Endothelial cell (in vitro differentiated cells): ENCODE measurements at regions not wholly inside any gene's neighbourhood (a gene's known extent, or its start where the extent isn't known, plus 50 kb on each side); places are given as distances from the start of the nearest gene placed in this dataset.

Experiments
- DNase-seq: peaks from one replicate; pipeline ENCODE4 v3.0.0; 2021; ENCODE audit warnings: low spot score
- H3K27ac Mint-ChIP-seq: one replicate; pipeline ENCODE4 v1.8.0; 2021; ENCODE audit warnings: mixed read lengths, inconsistent platforms; ENCODE audit not compliant: unreplicated experiment
- H3K27me3 Mint-ChIP-seq: one replicate; pipeline ENCODE4 v1.8.0; 2021; ENCODE audit warnings: mild to moderate bottlenecking, moderate library complexity, mixed read lengths, inconsistent platforms; ENCODE audit not compliant: unreplicated experiment
- H3K36me3 Mint-ChIP-seq: one replicate; pipeline ENCODE4 v1.8.0; 2021; ENCODE audit warnings: mild to moderate bottlenecking, low read depth, mixed read lengths, inconsistent platforms; ENCODE audit not compliant: unreplicated experiment
- H3K4me1 Mint-ChIP-seq: one replicate; pipeline ENCODE4 v1.8.0; 2021; ENCODE audit warnings: mild to moderate bottlenecking, mixed read lengths, inconsistent platforms; ENCODE audit not compliant: unreplicated experiment
- H3K4me3 Mint-ChIP-seq: one replicate; pipeline ENCODE4 v1.8.0; 2021; ENCODE audit warnings: mild to moderate bottlenecking, mixed read lengths, inconsistent platforms; ENCODE audit not compliant: unreplicated experiment
- H3K9me3 Mint-ChIP-seq: one replicate; pipeline ENCODE4 v1.8.0; 2021; ENCODE audit warnings: mixed read lengths, inconsistent platforms; ENCODE audit not compliant: unreplicated experiment
- TF ChIP-seq, protein P1 (sequence below): fragments of 200-600 bp; sonication (generic); IDR thresholded peaks from one replicate; pipeline ENCODE4 v1.5.0; 2021; ENCODE audit warnings: antibody characterized with exemption; ENCODE audit not compliant: unreplicated experiment

DNA sequence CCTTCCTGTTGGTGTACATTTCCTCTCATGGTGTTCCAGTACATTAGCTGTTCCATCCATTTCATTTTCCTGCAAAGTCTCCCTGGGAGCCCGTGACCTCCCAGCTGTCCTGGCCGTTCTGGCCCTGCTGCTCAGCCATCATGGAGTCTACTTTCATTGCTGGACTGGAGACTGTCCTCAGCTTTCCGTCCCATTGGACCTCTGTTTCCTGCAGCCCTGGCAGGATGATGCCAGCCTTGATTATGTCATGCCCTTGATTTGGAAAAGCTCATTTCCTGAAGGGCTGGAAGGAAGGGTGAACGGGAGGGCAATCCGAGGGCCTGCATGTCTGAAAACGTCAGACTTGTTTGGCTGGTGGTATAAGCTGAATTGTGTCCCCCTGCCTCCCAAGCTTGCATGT lies 205.5 kb upstream of the HS6ST1 start:
- peaks cover 4% of the 10 kb centered on the region for H3K27me3 Mint-ChIP-seq
- DNase-seq, result no peak
- H3K27ac Mint-ChIP-seq, result no peak overlapping the region
- TF ChIP-seq, protein P1, sequence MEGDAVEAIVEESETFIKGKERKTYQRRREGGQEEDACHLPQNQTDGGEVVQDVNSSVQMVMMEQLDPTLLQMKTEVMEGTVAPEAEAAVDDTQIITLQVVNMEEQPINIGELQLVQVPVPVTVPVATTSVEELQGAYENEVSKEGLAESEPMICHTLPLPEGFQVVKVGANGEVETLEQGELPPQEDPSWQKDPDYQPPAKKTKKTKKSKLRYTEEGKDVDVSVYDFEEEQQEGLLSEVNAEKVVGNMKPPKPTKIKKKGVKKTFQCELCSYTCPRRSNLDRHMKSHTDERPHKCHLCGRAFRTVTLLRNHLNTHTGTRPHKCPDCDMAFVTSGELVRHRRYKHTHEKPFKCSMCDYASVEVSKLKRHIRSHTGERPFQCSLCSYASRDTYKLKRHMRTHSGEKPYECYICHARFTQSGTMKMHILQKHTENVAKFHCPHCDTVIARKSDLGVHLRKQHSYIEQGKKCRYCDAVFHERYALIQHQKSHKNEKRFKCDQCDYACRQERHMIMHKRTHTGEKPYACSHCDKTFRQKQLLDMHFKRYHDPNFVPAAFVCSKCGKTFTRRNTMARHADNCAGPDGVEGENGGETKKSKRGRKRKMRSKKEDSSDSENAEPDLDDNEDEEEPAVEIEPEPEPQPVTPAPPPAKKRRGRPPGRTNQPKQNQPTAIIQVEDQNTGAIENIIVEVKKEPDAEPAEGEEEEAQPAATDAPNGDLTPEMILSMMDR, result no peak
- H3K4me1 Mint-ChIP-seq, result no peaks in the 10 kb centered on the region
- no peaks in the 10 kb centered on the region for H3K36me3 Mint-ChIP-seq
- H3K9me3 Mint-ChIP-seq, result no peaks in the 10 kb centered on the region
- H3K4me3 Mint-ChIP-seq, result no peak overlapping the region

DNA sequence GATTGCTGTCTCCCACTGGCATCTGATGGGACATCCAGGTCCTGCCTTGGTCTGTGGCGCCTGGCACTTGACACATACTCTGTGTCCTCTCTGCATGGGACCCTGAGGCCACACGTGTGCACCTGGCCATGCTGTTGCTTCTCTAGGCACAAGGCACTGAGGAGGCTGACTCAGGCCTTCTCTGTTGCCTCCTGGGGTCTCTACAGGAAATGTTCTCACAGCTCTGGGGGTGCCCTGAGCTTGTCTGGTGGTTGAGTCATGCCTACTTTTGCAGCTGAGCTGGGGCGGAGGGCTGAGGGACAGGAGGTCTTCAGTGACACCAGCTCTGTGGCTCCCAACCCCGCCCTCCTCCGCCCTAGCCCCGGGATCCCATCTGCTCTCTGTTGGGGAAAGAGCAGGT lies 207.0 kb upstream of the HS6ST1 start:
- no peak for DNase-seq
- H3K4me3 Mint-ChIP-seq, result no peak overlapping the region
- no peaks in the 10 kb centered on the region for H3K9me3 Mint-ChIP-seq
- H3K27me3 Mint-ChIP-seq, result peaks cover 4% of the 10 kb centered on the region
- TF ChIP-seq, protein P1, result no peak
- no peak overlapping the region for H3K27ac Mint-ChIP-seq
- no peaks in the 10 kb centered on the region for H3K4me1 Mint-ChIP-seq
- no peaks in the 10 kb centered on the region for H3K36me3 Mint-ChIP-seq

DNA sequence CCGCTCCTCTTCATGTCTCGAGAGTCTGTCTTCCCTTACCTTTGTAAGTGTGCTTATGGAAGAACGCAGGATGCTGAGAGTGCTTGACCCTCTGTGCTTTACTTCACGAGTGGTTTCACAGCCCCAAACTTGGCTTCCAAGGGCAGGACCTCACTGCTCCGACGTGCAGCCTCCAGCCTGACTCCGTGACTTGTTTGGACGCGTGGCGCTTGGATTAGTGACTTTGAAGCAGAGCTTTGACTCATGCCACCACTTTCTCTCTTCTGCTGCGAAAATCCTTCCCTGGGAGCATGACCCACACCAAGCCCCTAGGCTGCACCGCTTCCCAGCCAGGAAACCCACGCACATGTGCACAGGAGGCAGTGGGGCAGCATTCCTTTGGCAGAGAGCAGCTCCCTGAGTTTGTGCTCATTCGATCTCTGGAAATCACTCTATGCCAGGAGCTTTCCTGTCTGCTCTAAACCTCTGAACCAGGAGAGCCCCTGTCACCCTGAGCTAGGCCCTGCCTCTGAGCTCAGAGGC lies 207.8 kb upstream of the HS6ST1 start:
- no peak overlapping the region for H3K4me3 Mint-ChIP-seq
- peaks cover 4% of the 10 kb centered on the region for H3K27me3 Mint-ChIP-seq
- H3K9me3 Mint-ChIP-seq, result no peaks in the 10 kb centered on the region
- no peaks in the 10 kb centered on the region for H3K4me1 Mint-ChIP-seq
- H3K36me3 Mint-ChIP-seq, result no peaks in the 10 kb centered on the region
- no peak overlapping the region for H3K27ac Mint-ChIP-seq
- no peak for DNase-seq
- TF ChIP-seq, protein P1, result no peak

DNA sequence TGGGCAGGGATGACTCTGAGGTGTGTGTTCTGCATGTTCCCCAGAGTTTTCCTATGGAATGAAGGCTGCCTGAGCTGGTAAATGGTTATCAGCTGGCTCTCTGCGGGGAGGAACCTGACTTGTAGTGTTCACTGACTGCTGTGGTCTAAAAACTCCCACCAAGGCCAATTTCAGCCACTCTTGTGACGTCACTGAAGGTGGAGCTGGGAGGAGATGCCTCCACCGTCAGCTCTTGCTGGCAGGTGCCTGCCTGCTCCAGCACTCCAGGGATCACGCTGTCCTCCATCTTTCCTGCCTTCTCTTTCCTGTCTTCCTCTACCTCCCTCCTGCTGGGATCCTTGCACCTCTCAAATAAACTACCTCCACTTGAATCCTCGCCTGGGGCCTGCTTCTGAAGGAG lies 209.5 kb upstream of the HS6ST1 start:
- TF ChIP-seq, protein P1, result no peak
- Mint-ChIP-seq H3K27ac (no peak overlapping the region), H3K36me3 (no peaks in the 10 kb centered on the region), H3K4me3 (no peak overlapping the region), H3K27me3 (peaks cover 6% of the 10 kb centered on the region), H3K4me1 (no peaks in the 10 kb centered on the region), H3K9me3 (no peaks in the 10 kb centered on the region)
- no peak for DNase-seq

DNA sequence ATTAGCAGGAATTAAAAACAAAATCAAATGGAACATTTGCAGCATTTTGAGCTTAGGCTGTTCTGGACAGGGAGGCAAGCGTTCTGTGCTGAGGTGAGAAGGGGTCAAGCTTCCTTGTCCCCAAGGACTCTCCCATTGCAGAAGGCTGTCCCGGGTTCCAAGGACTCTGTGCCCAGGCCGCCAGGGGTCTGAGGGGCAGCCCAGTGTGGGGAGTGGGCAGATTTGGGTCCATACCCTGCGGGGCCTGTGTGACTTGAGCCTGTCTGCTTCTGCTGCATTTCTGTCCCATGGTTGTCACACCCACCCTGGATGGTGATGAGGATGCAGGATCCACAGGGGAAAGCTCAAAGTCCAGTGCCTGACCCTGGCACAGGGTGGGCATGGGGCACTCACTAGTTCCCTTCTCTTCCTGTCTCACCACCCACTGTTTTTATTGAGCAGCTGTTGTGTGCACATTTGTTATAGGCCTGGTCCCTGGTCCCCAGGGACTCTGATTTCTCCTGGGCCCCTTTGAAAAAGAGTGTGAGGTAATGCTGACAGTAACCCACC lies 211.4 kb upstream of the HS6ST1 start:
- H3K9me3 Mint-ChIP-seq, result no peaks in the 10 kb centered on the region
- TF ChIP-seq, protein P1, result no peak
- no peaks in the 10 kb centered on the region for H3K4me1 Mint-ChIP-seq
- H3K4me3 Mint-ChIP-seq, result no peak overlapping the region
- peaks cover 8% of the 10 kb centered on the region for H3K27me3 Mint-ChIP-seq
- DNase-seq, result no peak
- H3K27ac Mint-ChIP-seq, result no peak overlapping the region
- no peaks in the 10 kb centered on the region for H3K36me3 Mint-ChIP-seq
